ENCODE measurements at regions not wholly inside any gene's neighbourhood (a gene's known extent, or its start where the extent isn't known, plus 50 kb on each side); places are given as distances from the start of the nearest gene placed in this dataset.

GRCh38 chrX:137427426-137427778, 138.5 kb upstream of the ZIC3 start:
- ATAC-seq (no peak; the same call in 1 of the 2 replicates), DNase-seq (ENCODE audit: low spot score) (no peak)
- TF ChIP-seq, protein P1, sequence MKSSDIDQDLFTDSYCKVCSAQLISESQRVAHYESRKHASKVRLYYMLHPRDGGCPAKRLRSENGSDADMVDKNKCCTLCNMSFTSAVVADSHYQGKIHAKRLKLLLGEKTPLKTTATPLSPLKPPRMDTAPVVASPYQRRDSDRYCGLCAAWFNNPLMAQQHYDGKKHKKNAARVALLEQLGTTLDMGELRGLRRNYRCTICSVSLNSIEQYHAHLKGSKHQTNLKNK (CRISPR knock-in tag; IDR thresholded peaks at IDR 0.05) = no peak
- TF ChIP-seq, protein P2, sequence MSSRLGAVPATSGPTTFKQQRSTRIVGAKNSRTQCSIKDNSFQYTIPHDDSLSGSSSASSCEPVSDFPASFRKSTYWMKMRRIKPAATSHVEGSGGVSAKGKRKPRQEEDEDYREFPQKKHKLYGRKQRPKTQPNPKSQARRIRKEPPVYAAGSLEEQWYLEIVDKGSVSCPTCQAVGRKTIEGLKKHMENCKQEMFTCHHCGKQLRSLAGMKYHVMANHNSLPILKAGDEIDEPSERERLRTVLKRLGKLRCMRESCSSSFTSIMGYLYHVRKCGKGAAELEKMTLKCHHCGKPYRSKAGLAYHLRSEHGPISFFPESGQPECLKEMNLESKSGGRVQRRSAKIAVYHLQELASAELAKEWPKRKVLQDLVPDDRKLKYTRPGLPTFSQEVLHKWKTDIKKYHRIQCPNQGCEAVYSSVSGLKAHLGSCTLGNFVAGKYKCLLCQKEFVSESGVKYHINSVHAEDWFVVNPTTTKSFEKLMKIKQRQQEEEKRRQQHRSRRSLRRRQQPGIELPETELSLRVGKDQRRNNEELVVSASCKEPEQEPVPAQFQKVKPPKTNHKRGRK (CRISPR knock-in tag; IDR thresholded peaks at IDR 0.05; ENCODE audit: borderline replicate concordance) = no peak
- TF ChIP-seq JUN (CRISPR knock-in tag; IDR thresholded peaks at IDR 0.05) (no peak), NFE2L1 (CRISPR knock-in tag; IDR thresholded peaks at IDR 0.05) (no peak), FOXJ3 (CRISPR knock-in tag; IDR thresholded peaks at IDR 0.05; ENCODE audit: borderline replicate concordance) (no peak), ZNF416 (CRISPR knock-in tag; IDR thresholded peaks at IDR 0.05) (no peak), ZNF671 (CRISPR knock-in tag; IDR thresholded peaks at IDR 0.05) (no peak), PREB (CRISPR knock-in tag; IDR thresholded peaks at IDR 0.05; ENCODE audit: borderline replicate concordance) (no peak)
- TF ChIP-seq, protein P3, sequence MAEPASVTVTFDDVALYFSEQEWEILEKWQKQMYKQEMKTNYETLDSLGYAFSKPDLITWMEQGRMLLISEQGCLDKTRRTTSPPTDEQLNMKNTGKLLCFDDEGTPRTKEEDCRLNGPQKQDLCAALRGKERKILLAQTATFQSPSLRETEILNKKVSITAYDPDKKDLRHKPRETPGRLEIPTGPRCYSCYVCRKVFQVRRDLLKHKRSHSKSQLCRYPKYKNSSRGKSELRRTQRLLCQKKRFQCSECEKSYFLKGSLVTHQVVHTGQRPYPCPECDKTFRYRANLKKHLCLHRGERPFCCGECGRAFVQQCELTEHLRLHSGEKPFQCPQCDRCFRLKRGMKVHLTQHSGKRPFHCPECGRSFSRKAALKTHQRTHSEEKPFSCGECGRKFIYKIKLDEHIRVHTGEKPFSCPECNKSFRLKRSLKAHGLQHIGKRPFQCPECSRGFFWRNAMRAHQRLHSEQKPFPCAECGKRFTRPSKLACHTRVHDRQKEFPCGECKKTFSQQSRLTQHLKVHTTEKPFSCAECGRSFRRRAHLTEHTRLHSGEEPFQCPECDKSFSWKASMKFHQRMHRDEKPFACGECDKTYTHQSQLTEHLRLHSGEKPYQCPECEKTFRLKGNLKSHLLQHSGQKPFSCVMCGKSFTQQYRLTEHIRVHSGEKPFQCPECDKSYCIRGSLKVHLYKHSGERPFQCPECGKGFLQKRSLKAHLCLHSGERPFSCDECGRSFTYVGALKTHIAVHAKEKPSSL (CRISPR knock-in tag; conservative IDR thresholded peaks at IDR 0.05) = no peak
- CTCF ChIA-PET = interaction anchor here (0.6 to 1.2 kb wide), 2 partner anchors 136 to 599 kb away, joined by 4 read pairs; no protein-coding TSS in a partner anchor
- no peaks in the 10 kb centered on the region for H3K36me3 Mint-ChIP-seq
- no peak overlapping the region for H3K27ac Mint-ChIP-seq
- H3K4me3 Mint-ChIP-seq = peak overlapping the region; percentile 77
- H3K9me3 Mint-ChIP-seq = no peaks in the 10 kb centered on the region
- H3K27me3 Mint-ChIP-seq (ENCODE audit: low read depth) = peaks cover 51% of the 10 kb centered on the region
- H3K4me1 Mint-ChIP-seq = peaks cover 47% of the 10 kb centered on the region
- POLR2A ChIA-PET = no interaction called here

DNA sequence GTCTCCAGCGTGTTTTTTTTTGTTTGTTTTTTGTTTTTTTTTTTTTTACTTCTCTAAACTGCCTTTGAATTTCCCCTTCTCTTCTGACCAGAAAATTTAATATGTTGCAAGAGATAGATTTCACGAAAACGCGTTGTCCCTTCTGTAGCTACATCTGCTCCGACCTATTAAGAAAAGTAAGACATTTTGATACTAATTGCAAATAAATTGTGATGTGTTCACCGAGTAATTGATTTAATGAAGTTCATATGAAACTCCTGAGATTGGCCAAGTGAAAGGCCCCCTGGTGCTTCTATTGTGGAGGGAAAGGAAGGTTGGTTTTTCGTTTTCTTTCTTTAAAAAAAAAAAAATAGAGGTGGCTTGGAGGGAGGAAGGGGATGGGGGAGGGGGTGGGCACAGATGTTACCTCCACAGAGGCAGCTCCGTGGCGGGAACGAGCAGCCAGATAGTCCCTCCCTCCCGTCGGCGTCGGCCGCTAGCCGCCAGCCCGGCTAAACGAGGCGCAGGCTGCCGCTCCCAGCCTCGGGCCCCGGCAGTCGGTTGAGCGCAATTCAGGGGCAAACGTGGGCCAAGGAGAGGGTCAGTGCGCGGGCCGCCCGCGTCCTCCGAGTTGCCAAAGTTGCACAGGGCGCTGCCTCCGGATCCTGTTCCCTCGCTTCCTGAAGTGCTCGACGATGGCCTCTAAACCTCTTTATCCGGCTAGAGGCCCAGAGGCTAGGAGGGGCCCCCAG, 139.1 kb upstream of the ZIC3 start:
- ChIA-PET CTCF (interaction anchor here (1.2 kb wide), 1 partner anchor 599 kb away, joined by 4 read pairs; no protein-coding TSS in a partner anchor), POLR2A (no interaction called here)
- ATAC-seq (peak; percentile 8; the same call in 1 of the 2 replicates), DNase-seq (ENCODE audit: low spot score) (peak; percentile 35)
- no peaks in the 10 kb centered on the region for H3K36me3 Mint-ChIP-seq
- H3K27ac Mint-ChIP-seq = no peak overlapping the region
- peak overlapping the region; percentile 77 for H3K4me3 Mint-ChIP-seq
- H3K9me3 Mint-ChIP-seq = no peaks in the 10 kb centered on the region
- peaks cover 57% of the 10 kb centered on the region for H3K27me3 Mint-ChIP-seq (ENCODE audit: low read depth)
- H3K4me1 Mint-ChIP-seq = peaks cover 42% of the 10 kb centered on the region
- TF ChIP-seq ESRRA (CRISPR knock-in tag; IDR thresholded peaks at IDR 0.05; ENCODE audit: borderline replicate concordance) (no peak), GTF2I (CRISPR knock-in tag; conservative IDR thresholded peaks at IDR 0.05) (no peak), HMGA2 (CRISPR knock-in tag; IDR thresholded peaks at IDR 0.05) (no peak), TEAD1 (CRISPR knock-in tag; IDR thresholded peaks at IDR 0.05) (no peak), TEAD4 (CRISPR knock-in tag; IDR thresholded peaks at IDR 0.05) (no peak), CDX4 (CRISPR knock-in tag; IDR thresholded peaks at IDR 0.05; ENCODE audit: borderline replicate concordance) (no peak), JAZF1 (CRISPR knock-in tag; IDR thresholded peaks at IDR 0.05) (no peak), FOXJ3 (CRISPR knock-in tag; IDR thresholded peaks at IDR 0.05; ENCODE audit: borderline replicate concordance) (no peak), NR2C2 (CRISPR knock-in tag; IDR thresholded peaks at IDR 0.05) (no peak)
- TF ChIP-seq, protein P4, sequence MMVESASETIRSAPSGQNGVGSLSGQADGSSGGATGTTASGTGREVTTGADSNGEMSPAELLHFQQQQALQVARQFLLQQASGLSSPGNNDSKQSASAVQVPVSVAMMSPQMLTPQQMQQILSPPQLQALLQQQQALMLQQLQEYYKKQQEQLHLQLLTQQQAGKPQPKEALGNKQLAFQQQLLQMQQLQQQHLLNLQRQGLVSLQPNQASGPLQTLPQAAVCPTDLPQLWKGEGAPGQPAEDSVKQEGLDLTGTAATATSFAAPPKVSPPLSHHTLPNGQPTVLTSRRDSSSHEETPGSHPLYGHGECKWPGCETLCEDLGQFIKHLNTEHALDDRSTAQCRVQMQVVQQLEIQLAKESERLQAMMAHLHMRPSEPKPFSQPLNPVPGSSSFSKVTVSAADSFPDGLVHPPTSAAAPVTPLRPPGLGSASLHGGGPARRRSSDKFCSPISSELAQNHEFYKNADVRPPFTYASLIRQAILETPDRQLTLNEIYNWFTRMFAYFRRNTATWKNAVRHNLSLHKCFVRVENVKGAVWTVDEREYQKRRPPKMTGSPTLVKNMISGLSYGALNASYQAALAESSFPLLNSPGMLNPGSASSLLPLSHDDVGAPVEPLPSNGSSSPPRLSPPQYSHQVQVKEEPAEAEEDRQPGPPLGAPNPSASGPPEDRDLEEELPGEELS (CRISPR knock-in tag; IDR thresholded peaks at IDR 0.05) = no peak
- TF ChIP-seq, protein P5, sequence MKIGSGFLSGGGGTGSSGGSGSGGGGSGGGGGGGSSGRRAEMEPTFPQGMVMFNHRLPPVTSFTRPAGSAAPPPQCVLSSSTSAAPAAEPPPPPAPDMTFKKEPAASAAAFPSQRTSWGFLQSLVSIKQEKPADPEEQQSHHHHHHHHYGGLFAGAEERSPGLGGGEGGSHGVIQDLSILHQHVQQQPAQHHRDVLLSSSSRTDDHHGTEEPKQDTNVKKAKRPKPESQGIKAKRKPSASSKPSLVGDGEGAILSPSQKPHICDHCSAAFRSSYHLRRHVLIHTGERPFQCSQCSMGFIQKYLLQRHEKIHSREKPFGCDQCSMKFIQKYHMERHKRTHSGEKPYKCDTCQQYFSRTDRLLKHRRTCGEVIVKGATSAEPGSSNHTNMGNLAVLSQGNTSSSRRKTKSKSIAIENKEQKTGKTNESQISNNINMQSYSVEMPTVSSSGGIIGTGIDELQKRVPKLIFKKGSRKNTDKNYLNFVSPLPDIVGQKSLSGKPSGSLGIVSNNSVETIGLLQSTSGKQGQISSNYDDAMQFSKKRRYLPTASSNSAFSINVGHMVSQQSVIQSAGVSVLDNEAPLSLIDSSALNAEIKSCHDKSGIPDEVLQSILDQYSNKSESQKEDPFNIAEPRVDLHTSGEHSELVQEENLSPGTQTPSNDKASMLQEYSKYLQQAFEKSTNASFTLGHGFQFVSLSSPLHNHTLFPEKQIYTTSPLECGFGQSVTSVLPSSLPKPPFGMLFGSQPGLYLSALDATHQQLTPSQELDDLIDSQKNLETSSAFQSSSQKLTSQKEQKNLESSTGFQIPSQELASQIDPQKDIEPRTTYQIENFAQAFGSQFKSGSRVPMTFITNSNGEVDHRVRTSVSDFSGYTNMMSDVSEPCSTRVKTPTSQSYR (CRISPR knock-in tag; IDR thresholded peaks at IDR 0.05) = no peak
- TF ChIP-seq, protein P6, sequence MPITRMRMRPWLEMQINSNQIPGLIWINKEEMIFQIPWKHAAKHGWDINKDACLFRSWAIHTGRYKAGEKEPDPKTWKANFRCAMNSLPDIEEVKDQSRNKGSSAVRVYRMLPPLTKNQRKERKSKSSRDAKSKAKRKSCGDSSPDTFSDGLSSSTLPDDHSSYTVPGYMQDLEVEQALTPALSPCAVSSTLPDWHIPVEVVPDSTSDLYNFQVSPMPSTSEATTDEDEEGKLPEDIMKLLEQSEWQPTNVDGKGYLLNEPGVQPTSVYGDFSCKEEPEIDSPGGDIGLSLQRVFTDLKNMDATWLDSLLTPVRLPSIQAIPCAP (CRISPR knock-in tag; IDR thresholded peaks at IDR 0.05) = no peak
- TF ChIP-seq, protein P3 (CRISPR knock-in tag; conservative IDR thresholded peaks at IDR 0.05) = no peak
